ENCODE measurements at regions not wholly inside any gene's neighbourhood (a gene's known extent, or its start where the extent isn't known, plus 50 kb on each side); places are given as distances from the start of the nearest gene placed in this dataset.
A peak's percentile ranks its signal among the peaks of the same experiment; 100 is the strongest.

- no peak for TF ChIP-seq TEAD4 (IDR thresholded peaks at IDR 0.05)
- TF ChIP-seq CREB1 (IDR thresholded peaks at IDR 0.05; ENCODE audit: low read depth), result no peak
- TF ChIP-seq, protein P1, sequence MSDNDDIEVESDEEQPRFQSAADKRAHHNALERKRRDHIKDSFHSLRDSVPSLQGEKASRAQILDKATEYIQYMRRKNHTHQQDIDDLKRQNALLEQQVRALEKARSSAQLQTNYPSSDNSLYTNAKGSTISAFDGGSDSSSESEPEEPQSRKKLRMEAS (IDR thresholded peaks at IDR 0.05), result no peak
- no peak for TF ChIP-seq CEBPB (IDR thresholded peaks at IDR 0.05)
- TF ChIP-seq ZBTB7A (IDR thresholded peaks at IDR 0.05; ENCODE audit: low read depth), result no peak
- TF ChIP-seq USF1 (IDR thresholded peaks at IDR 0.05), result no peak
- TF ChIP-seq, protein P2, sequence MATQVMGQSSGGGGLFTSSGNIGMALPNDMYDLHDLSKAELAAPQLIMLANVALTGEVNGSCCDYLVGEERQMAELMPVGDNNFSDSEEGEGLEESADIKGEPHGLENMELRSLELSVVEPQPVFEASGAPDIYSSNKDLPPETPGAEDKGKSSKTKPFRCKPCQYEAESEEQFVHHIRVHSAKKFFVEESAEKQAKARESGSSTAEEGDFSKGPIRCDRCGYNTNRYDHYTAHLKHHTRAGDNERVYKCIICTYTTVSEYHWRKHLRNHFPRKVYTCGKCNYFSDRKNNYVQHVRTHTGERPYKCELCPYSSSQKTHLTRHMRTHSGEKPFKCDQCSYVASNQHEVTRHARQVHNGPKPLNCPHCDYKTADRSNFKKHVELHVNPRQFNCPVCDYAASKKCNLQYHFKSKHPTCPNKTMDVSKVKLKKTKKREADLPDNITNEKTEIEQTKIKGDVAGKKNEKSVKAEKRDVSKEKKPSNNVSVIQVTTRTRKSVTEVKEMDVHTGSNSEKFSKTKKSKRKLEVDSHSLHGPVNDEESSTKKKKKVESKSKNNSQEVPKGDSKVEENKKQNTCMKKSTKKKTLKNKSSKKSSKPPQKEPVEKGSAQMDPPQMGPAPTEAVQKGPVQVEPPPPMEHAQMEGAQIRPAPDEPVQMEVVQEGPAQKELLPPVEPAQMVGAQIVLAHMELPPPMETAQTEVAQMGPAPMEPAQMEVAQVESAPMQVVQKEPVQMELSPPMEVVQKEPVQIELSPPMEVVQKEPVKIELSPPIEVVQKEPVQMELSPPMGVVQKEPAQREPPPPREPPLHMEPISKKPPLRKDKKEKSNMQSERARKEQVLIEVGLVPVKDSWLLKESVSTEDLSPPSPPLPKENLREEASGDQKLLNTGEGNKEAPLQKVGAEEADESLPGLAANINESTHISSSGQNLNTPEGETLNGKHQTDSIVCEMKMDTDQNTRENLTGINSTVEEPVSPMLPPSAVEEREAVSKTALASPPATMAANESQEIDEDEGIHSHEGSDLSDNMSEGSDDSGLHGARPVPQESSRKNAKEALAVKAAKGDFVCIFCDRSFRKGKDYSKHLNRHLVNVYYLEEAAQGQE (IDR thresholded peaks at IDR 0.05; ENCODE audit: low read depth), result no peak
- no peak for TF ChIP-seq YY1 (IDR thresholded peaks at IDR 0.05; ENCODE audit: low read depth)
- TF ChIP-seq NFIC (IDR thresholded peaks at IDR 0.05), result no peak
- no peak for TF ChIP-seq EGR1 (IDR thresholded peaks at IDR 0.05)
These were observed 53.7 kb upstream of the VLDLR start for GRCh38 chr9:2567922-2568321.

DNA sequence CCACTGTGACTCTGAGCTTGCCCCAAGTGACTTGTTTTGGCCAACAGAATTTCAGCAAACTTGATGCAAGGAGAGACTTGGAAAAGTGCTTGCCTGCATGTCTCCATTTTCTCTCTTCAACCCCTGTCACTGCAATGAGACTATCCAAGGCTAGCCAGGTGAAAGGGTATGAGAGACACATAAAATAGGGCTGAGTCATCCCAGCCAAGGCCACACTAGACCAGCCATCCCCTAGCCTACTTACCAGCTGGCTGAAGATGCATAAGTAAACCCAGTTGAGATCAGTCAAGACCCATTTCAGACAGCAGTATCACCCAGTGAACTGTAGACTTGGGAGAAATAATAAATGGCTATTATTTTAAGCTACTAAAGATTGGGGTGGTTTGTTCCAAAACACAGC lies 52.9 kb upstream of the VLDLR start:
- no peak for TF ChIP-seq EGR1 (IDR thresholded peaks at IDR 0.05)
- no peak for TF ChIP-seq ZBTB7A (IDR thresholded peaks at IDR 0.05; ENCODE audit: low read depth)
- TF ChIP-seq TEAD4 (IDR thresholded peaks at IDR 0.05), result no peak
- no peak for TF ChIP-seq RAD21 (IDR thresholded peaks at IDR 0.05; ENCODE audit: low read depth)
- TF ChIP-seq, protein P1 (IDR thresholded peaks at IDR 0.05), result no peak
- no peak for TF ChIP-seq TAF1 (IDR thresholded peaks at IDR 0.05; ENCODE audit: low read depth)
- TF ChIP-seq YY1 (IDR thresholded peaks at IDR 0.05; ENCODE audit: low read depth), result no peak

- TF ChIP-seq USF1 (IDR thresholded peaks at IDR 0.05) (no peak), TEAD4 (IDR thresholded peaks at IDR 0.05) (peak; percentile 12; the same call in 1 of the 2 replicates), YY1 (IDR thresholded peaks at IDR 0.05; ENCODE audit: low read depth) (no peak), CEBPB (IDR thresholded peaks at IDR 0.05) (peak; percentile 18; the same call in 1 of the 2 replicates), TAF1 (IDR thresholded peaks at IDR 0.05; ENCODE audit: low read depth) (no peak), NFIC (IDR thresholded peaks at IDR 0.05) (peak; percentile 59), RAD21 (IDR thresholded peaks at IDR 0.05; ENCODE audit: low read depth) (no peak; the same call in 1 of the 2 replicates), EP300 (IDR thresholded peaks at IDR 0.05; ENCODE audit: borderline replicate concordance) (peak; percentile 31; the same call in 1 of the 2 replicates)
- TF ChIP-seq, protein P2 (IDR thresholded peaks at IDR 0.05; ENCODE audit: low read depth), result no peak
These were observed 50.7 kb upstream of the VLDLR start for GRCh38 chr9:2570615-2571479.
